GM23338 (cell line): ENCODE measurements at regions not wholly inside any gene's neighbourhood (a gene's known extent, or its start where the extent isn't known, plus 50 kb on each side); places are given as distances from the start of the nearest gene placed in this dataset.

ENCODE experiments used
- ATAC-seq: fragments of 200-7000 bp; cut with Tn5 transposase; 3 replicates; pipeline ENCODE4 v1.9.1; 2020
- DNase-seq: peaks from one replicate; pipeline ENCODE4 v3.0.0-alpha.2; 2015; ENCODE audit warnings: low spot score
- H2AFZ ChIP-seq: fragments of 200-600 bp; sonication (generic); 2 replicates; pipeline ENCODE4 v1.8.0; 2016; ENCODE audit warnings: antibody characterized with exemption, mild to moderate bottlenecking, moderate library complexity
- H3F3A ChIP-seq: fragments of 200-600 bp; sonication (generic); replicated peaks from 2 replicates; pipeline ENCODE4 v1.8.0; 2017; ENCODE audit warnings: antibody characterized with exemption, mixed run types, low read depth
- H3K27ac ChIP-seq: fragments of 200-600 bp; sonication (generic); 2 replicates; pipeline ENCODE4 v1.6.1; 2016; ENCODE audit warnings: low read depth
- H3K27me3 ChIP-seq: fragments of 200-600 bp; sonication (generic); 2 replicates; pipeline ENCODE4 v1.8.0; 2016; ENCODE audit warnings: mild to moderate bottlenecking, mixed run types, moderate library complexity; ENCODE audit not compliant: insufficient read depth
- H3K36me3 ChIP-seq: fragments of 200-600 bp; sonication (generic); 2 replicates; pipeline ENCODE4 v1.8.0; 2016; ENCODE audit warnings: mild to moderate bottlenecking; ENCODE audit not compliant: insufficient read depth
- H3K4me1 ChIP-seq: fragments of 200-600 bp; sonication (generic); 2 replicates; pipeline ENCODE4 v1.8.0; 2016; ENCODE audit warnings: mild to moderate bottlenecking, moderate library complexity; ENCODE audit not compliant: insufficient read depth
- H3K4me2 ChIP-seq: fragments of 200-600 bp; sonication (generic); 2 replicates; pipeline ENCODE4 v1.7.1; 2017; ENCODE audit warnings: mixed run types
- H3K4me3 ChIP-seq: fragments of 200-600 bp; sonication (generic); 2 replicates; pipeline ENCODE4 v1.6.1; 2016; ENCODE audit warnings: mixed run types
- H3K79me2 ChIP-seq: fragments of 200-600 bp; sonication (generic); replicated peaks from 2 replicates; pipeline ENCODE4 v1.8.0; 2017; ENCODE audit warnings: mild to moderate bottlenecking; ENCODE audit not compliant: insufficient read depth
- H3K9me2 ChIP-seq: fragments of 200-600 bp; sonication (generic); 2 replicates; pipeline ENCODE4 v1.8.0; 2017; ENCODE audit not compliant: insufficient read depth
- H4K20me1 ChIP-seq: fragments of 200-600 bp; sonication (generic); replicated peaks from 2 replicates; pipeline ENCODE4 v1.8.0; 2017; ENCODE audit warnings: mild to moderate bottlenecking; ENCODE audit not compliant: insufficient read depth
- H3K27ac Mint-ChIP-seq: 2 replicates; pipeline ENCODE4 v1.8.0; 2020; ENCODE audit warnings: inconsistent platforms, mild to moderate bottlenecking, moderate library complexity, mixed read lengths
- H3K27me3 Mint-ChIP-seq: 3 replicates; pipeline ENCODE4 v1.8.0; 2022; ENCODE audit warnings: low read depth, mild to moderate bottlenecking, moderate library complexity, mixed read lengths, inconsistent platforms; ENCODE audit not compliant: insufficient read depth, poor library complexity
- H3K36me3 Mint-ChIP-seq: 3 replicates; pipeline ENCODE4 v1.8.0; 2021; ENCODE audit warnings: low read depth, mild to moderate bottlenecking, inconsistent platforms, moderate library complexity, mixed read lengths
- H3K4me1 Mint-ChIP-seq: 3 replicates; pipeline ENCODE4 v1.8.0; 2020; ENCODE audit warnings: mild to moderate bottlenecking, inconsistent platforms, mixed read lengths
- H3K4me3 Mint-ChIP-seq: 3 replicates; pipeline ENCODE4 v1.8.0; 2021; ENCODE audit warnings: moderate library complexity, mild to moderate bottlenecking, inconsistent platforms, mixed read lengths
- H3K9me3 Mint-ChIP-seq: 3 replicates; pipeline ENCODE4 v1.8.0; 2020; ENCODE audit warnings: moderate library complexity, mild to moderate bottlenecking, inconsistent platforms, mixed read lengths
- CREB1 ChIP-seq: fragments of 250-450 bp; sonication (Bioruptor Pico); IDR thresholded peaks from 2 replicates; pipeline ENCODE4 v1.5.0; 2020; ENCODE audit warnings: low read depth, mild to moderate bottlenecking, moderate library complexity
- CTCF ChIP-seq, 2 experiments: fragments of 200-600 bp in 1 of 2; sonication (generic) in 1 of 2; conservative IDR thresholded peaks; 2 replicates each; pipeline versions ENCODE4 v1.5.1 to v1.6.1; 2016 to 2017; ENCODE audit warnings: antibody characterized with exemption in 2 of 2, low read depth in 2 of 2, mild to moderate bottlenecking in 2 of 2, moderate library complexity in 1 of 2
- EZH2 ChIP-seq: fragments of 200-600 bp; sonication (generic); IDR thresholded peaks from one replicate; pipeline ENCODE4 v1.8.0; 2017; ENCODE audit warnings: antibody characterized with exemption, mild to moderate bottlenecking, low read depth; ENCODE audit not compliant: unreplicated experiment
- EZH2phosphoT487 ChIP-seq: fragments of 200-600 bp; sonication (generic); IDR thresholded peaks from one replicate; pipeline ENCODE4 v1.8.1; 2018; ENCODE audit warnings: antibody characterized with exemption; ENCODE audit not compliant: unreplicated experiment
- JUNB ChIP-seq: IDR thresholded peaks from one replicate; pipeline ENCODE4 v1.6.1; 2016; ENCODE audit warnings: antibody characterized with exemption; ENCODE audit not compliant: unreplicated experiment
- NANOG ChIP-seq: IDR thresholded peaks from 2 replicates; pipeline ENCODE4 v1.6.1; 2016; ENCODE audit warnings: antibody characterized with exemption, borderline replicate concordance
- POLR2AphosphoS5 ChIP-seq: IDR thresholded peaks from 2 replicates; pipeline ENCODE4 v1.6.1; 2016; ENCODE audit warnings: antibody characterized with exemption, low read depth
- STAT1 ChIP-seq: IDR thresholded peaks from one replicate; pipeline ENCODE4 v1.6.1; 2016; ENCODE audit warnings: antibody characterized with exemption; ENCODE audit not compliant: unreplicated experiment
- ZNF114 ChIP-seq: fragments of 250-450 bp; sonication (Bioruptor Pico); IDR thresholded peaks from 2 replicates; pipeline ENCODE4 v1.5.0; 2020; ENCODE audit warnings: mild to moderate bottlenecking, moderate library complexity
- ZNF331 ChIP-seq: fragments of 250-450 bp; sonication (Bioruptor Pico); IDR thresholded peaks from 2 replicates; pipeline ENCODE4 v1.5.0; 2020; ENCODE audit warnings: low read depth, mild to moderate bottlenecking, moderate library complexity
- TF ChIP-seq, protein P1 (sequence below): fragments of 250-450 bp; sonication (Bioruptor Pico); IDR thresholded peaks from 2 replicates; pipeline ENCODE4 v1.5.0; 2020; ENCODE audit warnings: mild to moderate bottlenecking, moderate library complexity
- TF ChIP-seq, protein P2 (sequence below): IDR thresholded peaks from 2 replicates; pipeline ENCODE4 v1.6.1; 2016; ENCODE audit warnings: antibody characterized with exemption
- TF ChIP-seq, protein P3 (sequence below): IDR thresholded peaks from one replicate; pipeline ENCODE4 v1.6.1; 2018; ENCODE audit warnings: antibody characterized with exemption; ENCODE audit not compliant: unreplicated experiment

- Histone ChIP-seq H3F3A (no peaks in the 10 kb centered on the region), H3K4me3 (no peak overlapping the region), H3K4me1 (peaks cover 5% of the 10 kb centered on the region; the same call in 1 of the 2 replicates), H2AFZ (no peak overlapping the region), H3K79me2 (no peaks in the 10 kb centered on the region), H3K9me2 (0 out of 2 replicates have a peak, but pooled peaks cover 2% of the 10 kb centered on the region), H3K4me2 (no peak overlapping the region), H3K36me3 (no peaks in the 10 kb centered on the region), H3K27ac (no peak overlapping the region), H3K27me3 (no peaks in the 10 kb centered on the region), H4K20me1 (no peaks in the 10 kb centered on the region)
- DNase-seq (no peak), ATAC-seq (no peak)
- Mint-ChIP-seq H3K27me3 (no peaks in the 10 kb centered on the region), H3K9me3 (no peaks in the 10 kb centered on the region), H3K4me1 (peaks cover 8% of the 10 kb centered on the region; the same call in 1 of the 3 replicates), H3K36me3 (no peaks in the 10 kb centered on the region), H3K4me3 (no peak overlapping the region), H3K27ac (no peak overlapping the region)
- no peak for TF ChIP-seq ZNF331 (CRISPR knock-in tag)
- no peak for TF ChIP-seq NANOG
- TF ChIP-seq, protein P1, sequence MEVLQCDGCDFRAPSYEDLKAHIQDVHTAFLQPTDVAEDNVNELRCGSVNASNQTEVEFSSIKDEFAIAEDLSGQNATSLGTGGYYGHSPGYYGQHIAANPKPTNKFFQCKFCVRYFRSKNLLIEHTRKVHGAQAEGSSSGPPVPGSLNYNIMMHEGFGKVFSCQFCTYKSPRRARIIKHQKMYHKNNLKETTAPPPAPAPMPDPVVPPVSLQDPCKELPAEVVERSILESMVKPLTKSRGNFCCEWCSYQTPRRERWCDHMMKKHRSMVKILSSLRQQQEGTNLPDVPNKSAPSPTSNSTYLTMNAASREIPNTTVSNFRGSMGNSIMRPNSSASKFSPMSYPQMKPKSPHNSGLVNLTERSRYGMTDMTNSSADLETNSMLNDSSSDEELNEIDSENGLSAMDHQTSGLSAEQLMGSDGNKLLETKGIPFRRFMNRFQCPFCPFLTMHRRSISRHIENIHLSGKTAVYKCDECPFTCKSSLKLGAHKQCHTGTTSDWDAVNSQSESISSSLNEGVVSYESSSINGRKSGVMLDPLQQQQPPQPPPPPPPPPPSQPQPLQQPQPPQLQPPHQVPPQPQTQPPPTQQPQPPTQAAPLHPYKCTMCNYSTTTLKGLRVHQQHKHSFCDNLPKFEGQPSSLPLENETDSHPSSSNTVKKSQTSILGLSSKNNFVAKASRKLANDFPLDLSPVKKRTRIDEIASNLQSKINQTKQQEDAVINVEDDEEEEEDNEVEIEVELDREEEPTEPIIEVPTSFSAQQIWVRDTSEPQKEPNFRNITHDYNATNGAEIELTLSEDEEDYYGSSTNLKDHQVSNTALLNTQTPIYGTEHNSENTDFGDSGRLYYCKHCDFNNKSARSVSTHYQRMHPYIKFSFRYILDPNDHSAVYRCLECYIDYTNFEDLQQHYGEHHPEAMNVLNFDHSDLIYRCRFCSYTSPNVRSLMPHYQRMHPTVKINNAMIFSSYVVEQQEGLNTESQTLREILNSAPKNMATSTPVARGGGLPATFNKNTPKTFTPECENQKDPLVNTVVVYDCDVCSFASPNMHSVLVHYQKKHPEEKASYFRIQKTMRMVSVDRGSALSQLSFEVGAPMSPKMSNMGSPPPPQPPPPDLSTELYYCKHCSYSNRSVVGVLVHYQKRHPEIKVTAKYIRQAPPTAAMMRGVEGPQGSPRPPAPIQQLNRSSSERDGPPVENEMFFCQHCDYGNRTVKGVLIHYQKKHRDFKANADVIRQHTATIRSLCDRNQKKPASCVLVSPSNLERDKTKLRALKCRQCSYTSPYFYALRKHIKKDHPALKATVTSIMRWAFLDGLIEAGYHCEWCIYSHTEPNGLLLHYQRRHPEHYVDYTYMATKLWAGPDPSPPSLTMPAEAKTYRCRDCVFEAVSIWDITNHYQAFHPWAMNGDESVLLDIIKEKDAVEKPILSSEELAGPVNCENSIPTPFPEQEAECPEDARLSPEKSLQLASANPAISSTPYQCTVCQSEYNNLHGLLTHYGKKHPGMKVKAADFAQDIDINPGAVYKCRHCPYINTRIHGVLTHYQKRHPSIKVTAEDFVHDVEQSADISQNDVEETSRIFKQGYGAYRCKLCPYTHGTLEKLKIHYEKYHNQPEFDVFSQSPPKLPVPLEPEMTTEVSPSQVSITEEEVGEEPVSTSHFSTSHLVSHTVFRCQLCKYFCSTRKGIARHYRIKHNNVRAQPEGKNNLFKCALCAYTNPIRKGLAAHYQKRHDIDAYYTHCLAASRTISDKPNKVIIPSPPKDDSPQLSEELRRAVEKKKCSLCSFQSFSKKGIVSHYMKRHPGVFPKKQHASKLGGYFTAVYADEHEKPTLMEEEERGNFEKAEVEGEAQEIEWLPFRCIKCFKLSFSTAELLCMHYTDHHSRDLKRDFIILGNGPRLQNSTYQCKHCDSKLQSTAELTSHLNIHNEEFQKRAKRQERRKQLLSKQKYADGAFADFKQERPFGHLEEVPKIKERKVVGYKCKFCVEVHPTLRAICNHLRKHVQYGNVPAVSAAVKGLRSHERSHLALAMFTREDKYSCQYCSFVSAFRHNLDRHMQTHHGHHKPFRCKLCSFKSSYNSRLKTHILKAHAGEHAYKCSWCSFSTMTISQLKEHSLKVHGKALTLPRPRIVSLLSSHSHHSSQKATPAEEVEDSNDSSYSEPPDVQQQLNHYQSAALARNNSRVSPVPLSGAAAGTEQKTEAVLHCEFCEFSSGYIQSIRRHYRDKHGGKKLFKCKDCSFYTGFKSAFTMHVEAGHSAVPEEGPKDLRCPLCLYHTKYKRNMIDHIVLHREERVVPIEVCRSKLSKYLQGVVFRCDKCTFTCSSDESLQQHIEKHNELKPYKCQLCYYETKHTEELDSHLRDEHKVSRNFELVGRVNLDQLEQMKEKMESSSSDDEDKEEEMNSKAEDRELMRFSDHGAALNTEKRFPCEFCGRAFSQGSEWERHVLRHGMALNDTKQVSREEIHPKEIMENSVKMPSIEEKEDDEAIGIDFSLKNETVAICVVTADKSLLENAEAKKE (CRISPR knock-in tag) = no peak
- TF ChIP-seq JUNB = no peak
- TF ChIP-seq, protein P2, sequence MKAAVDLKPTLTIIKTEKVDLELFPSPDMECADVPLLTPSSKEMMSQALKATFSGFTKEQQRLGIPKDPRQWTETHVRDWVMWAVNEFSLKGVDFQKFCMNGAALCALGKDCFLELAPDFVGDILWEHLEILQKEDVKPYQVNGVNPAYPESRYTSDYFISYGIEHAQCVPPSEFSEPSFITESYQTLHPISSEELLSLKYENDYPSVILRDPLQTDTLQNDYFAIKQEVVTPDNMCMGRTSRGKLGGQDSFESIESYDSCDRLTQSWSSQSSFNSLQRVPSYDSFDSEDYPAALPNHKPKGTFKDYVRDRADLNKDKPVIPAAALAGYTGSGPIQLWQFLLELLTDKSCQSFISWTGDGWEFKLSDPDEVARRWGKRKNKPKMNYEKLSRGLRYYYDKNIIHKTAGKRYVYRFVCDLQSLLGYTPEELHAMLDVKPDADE = no peak
- TF ChIP-seq ZNF114 = no peak
- TF ChIP-seq STAT1 = no peak
- TF ChIP-seq CTCF (conservative IDR thresholded peaks at IDR 0.05; ENCODE audit: low read depth in 2 of 2) = no peak
- TF ChIP-seq, protein P3, sequence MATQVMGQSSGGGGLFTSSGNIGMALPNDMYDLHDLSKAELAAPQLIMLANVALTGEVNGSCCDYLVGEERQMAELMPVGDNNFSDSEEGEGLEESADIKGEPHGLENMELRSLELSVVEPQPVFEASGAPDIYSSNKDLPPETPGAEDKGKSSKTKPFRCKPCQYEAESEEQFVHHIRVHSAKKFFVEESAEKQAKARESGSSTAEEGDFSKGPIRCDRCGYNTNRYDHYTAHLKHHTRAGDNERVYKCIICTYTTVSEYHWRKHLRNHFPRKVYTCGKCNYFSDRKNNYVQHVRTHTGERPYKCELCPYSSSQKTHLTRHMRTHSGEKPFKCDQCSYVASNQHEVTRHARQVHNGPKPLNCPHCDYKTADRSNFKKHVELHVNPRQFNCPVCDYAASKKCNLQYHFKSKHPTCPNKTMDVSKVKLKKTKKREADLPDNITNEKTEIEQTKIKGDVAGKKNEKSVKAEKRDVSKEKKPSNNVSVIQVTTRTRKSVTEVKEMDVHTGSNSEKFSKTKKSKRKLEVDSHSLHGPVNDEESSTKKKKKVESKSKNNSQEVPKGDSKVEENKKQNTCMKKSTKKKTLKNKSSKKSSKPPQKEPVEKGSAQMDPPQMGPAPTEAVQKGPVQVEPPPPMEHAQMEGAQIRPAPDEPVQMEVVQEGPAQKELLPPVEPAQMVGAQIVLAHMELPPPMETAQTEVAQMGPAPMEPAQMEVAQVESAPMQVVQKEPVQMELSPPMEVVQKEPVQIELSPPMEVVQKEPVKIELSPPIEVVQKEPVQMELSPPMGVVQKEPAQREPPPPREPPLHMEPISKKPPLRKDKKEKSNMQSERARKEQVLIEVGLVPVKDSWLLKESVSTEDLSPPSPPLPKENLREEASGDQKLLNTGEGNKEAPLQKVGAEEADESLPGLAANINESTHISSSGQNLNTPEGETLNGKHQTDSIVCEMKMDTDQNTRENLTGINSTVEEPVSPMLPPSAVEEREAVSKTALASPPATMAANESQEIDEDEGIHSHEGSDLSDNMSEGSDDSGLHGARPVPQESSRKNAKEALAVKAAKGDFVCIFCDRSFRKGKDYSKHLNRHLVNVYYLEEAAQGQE = no peak
- no peak for TF ChIP-seq EZH2phosphoT487
- TF ChIP-seq POLR2AphosphoS5 = no peak
- no peak for TF ChIP-seq CREB1 (CRISPR knock-in tag)
- no peak for TF ChIP-seq EZH2
These were observed 370.7 kb upstream of the MEX3C start for GRCh38 chr18:51568151-51568550.
